A204.1 (cell line): ENCODE measurements at regions not wholly inside any gene's neighbourhood (a gene's known extent, or its start where the extent isn't known, plus 50 kb on each side); places are given as distances from the start of the nearest gene placed in this dataset.
"Not testable (repeated sequence)": the region's sequence is repeated elsewhere in the genome, so short reads cannot be mapped to it uniquely, and the experiment has no call there.

ENCODE experiments used
- FAIRE-seq: peaks from 2 replicates; lab custom pipeline; 2012; peaks lifted over from hg19 to GRCh38; lab: Jason Lieb, UNC

- not testable (repeated sequence) for FAIRE-seq
These were observed 257.3 kb upstream of the TUT7 start for GRCh38 chr9:86611534-86611933.

GRCh38 chr9:86605303-86605702 lies 251.1 kb upstream of the TUT7 start:
- FAIRE-seq = no peak

GRCh38 chr9:86604741-86605140 lies 250.5 kb upstream of the TUT7 start:
- no peak for FAIRE-seq

GRCh38 chr9:86602715-86603114 lies 248.5 kb upstream of the TUT7 start:
- no peak for FAIRE-seq

GRCh38 chr9:86601697-86602096 lies 247.5 kb upstream of the TUT7 start:
- FAIRE-seq = no peak

GRCh38 chr9:86600977-86601376 lies 246.8 kb upstream of the TUT7 start:
- no peak for FAIRE-seq

GRCh38 chr9:86600291-86600690 lies 246.1 kb upstream of the TUT7 start:
- no peak for FAIRE-seq

- FAIRE-seq = no peak
These were observed 245.4 kb upstream of the TUT7 start for GRCh38 chr9:86599561-86599960.

GRCh38 chr9:86598411-86599239 lies 244.4 kb upstream of the TUT7 start:
- FAIRE-seq = no peak

- no peak for FAIRE-seq
These were observed 240.5 kb upstream of the TUT7 start for GRCh38 chr9:86594724-86595123.

GRCh38 chr9:86591472-86591871 lies 237.3 kb upstream of the TUT7 start:
- no peak for FAIRE-seq

- FAIRE-seq = no peak
These were observed 235.5 kb upstream of the TUT7 start for GRCh38 chr9:86589730-86590129.

- FAIRE-seq = no peak
These were observed 235.1 kb upstream of the TUT7 start for GRCh38 chr9:86589273-86589672.

- FAIRE-seq = no peak
These were observed 231.9 kb upstream of the TUT7 start for GRCh38 chr9:86586144-86586494.

- no peak for FAIRE-seq
These were observed 231.4 kb upstream of the TUT7 start for GRCh38 chr9:86585422-86586143.

- no peak for FAIRE-seq
These were observed 226.5 kb upstream of the TUT7 start for GRCh38 chr9:86580688-86581087.

- no peak for FAIRE-seq
These were observed 224.5 kb upstream of the TUT7 start for GRCh38 chr9:86578722-86579121.

- no peak for FAIRE-seq
These were observed 223.5 kb upstream of the TUT7 start for GRCh38 chr9:86577420-86578333.

- no peak for FAIRE-seq
These were observed 221.8 kb upstream of the TUT7 start for GRCh38 chr9:86575825-86576525.

- FAIRE-seq = no peak
These were observed 220.9 kb upstream of the TUT7 start for GRCh38 chr9:86575137-86575536.

- FAIRE-seq = no peak
These were observed 219.7 kb upstream of the TUT7 start for GRCh38 chr9:86573886-86574285.

- FAIRE-seq = peak; percentile 60
These were observed 218.7 kb upstream of the TUT7 start for GRCh38 chr9:86572904-86573303.
